ENCODE measurements at regions not wholly inside any gene's neighbourhood (a gene's known extent, or its start where the extent isn't known, plus 50 kb on each side); places are given as distances from the start of the nearest gene placed in this dataset.
"Not testable (repeated sequence)": the region's sequence is repeated elsewhere in the genome, so short reads cannot be mapped to it uniquely, and the experiment has no call there.

DNA sequence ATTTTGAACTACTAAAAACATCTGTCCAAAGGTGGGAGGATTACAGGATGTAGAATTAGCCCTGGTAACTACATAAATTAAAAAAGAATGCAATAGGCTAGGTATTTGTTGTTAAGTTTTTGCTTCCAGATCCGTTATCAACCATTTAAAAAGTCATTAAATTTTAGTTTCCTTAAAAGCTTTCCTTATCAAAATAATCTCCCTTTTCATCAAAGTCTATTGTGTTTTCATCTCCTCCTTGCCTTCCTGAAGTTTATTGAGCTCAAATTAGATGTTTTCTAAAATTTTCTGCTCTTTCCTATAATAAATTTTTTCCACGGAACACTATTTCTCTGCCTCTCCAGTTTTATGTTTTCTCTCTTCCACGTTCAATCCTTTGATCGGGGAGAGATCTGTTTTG lies 108.6 kb downstream of the MEX3B start:
- no peak for DNase-seq

DNA sequence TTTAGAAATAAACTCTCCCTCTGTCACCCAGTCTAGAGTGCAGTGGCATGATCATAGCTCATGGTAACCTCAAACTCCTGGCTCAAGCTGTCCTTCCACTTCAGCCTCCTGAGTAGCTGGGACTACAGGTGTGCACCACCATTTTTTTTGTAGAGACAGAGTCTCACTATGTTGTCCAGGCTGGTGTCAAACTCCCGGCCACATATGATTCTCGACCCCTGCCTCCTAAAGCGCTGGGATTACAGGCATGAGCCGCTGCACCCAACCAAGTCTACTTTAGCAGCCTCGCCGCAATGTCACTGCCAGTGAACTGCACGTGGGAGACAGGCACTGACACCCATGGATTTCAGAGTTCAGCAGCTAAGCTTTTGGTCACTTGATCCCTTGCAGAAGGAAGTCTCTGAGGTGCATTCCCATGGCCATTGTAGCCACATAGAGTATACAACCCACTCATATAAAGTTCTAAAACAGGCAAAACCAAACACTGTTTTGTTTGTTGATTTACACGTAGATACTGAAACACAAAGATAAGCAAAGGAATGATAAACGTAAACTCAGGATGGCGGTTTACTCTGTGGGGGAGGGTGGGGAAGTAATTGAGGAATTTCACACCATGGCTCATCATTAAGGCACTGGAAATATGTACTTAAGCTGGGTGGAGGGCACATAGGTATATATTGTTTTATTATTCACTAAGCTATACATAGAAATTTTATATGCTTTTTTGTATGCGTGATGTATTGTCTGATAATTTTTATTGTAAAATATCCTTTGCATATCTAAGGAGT lies 115.0 kb downstream of the MEX3B start:
- no peak for DNase-seq

DNA sequence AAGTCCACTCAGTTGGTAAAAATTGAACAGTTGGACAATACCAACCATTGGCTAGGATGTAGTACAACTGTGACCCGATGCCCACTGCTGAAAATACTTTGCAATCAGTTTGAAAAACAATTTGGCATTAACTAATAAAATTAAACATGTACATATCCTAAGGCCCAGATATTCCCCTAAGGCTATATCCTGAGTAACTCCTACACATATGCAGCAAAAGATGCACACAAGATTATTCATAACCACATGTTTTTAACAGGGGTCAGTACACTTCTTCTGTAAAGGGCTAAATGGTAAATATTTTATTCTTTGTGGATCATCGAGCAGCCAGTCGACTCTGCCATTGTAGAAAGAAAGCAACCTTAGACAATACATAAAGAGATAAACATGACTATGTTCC lies 116.3 kb downstream of the MEX3B start:
- no peak for DNase-seq

- no peak for DNase-seq
Observed at GRCh38 chr15:81926981-81927380, 118.8 kb downstream of the MEX3B start.

- peak; percentile 77 for DNase-seq
Observed at GRCh38 chr15:81924729-81925128, 121.1 kb downstream of the MEX3B start.

DNA sequence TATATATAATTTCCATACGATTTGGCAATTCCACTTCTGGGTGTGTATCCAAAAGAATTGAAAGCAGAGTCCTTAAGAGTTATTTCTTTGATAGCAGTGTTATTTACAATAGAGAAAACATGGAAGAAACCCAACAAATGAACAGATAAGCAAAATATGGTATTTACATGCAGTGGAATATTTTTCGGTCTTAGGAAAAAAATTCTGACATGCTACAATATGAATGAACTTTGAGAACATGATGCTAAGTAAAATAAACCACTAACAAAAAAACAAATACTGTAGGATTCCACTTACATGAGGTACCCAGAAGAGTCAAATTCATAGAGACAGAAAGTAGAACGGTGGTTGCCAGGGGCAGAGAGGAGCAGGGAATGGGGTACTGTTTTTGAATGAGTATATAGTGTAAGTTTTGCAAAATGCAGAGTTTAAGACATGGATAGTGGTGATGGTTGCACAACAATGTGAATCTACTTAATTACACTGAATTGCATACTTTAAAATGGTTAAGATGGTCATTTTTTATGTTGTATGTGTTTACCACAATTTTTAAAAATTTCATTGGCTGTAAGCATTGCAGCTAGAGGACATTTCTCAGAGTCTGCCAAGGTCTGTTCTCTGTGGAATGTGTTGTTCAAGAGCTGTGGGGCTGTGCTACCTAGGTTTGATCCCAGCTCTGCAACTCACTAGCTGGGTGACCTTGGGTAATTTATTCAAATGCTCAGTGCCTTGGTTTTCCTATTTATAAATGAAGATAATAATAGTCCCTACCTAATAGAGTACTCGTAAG lies 122.1 kb downstream of the MEX3B start:
- DNase-seq = no peak

DNA sequence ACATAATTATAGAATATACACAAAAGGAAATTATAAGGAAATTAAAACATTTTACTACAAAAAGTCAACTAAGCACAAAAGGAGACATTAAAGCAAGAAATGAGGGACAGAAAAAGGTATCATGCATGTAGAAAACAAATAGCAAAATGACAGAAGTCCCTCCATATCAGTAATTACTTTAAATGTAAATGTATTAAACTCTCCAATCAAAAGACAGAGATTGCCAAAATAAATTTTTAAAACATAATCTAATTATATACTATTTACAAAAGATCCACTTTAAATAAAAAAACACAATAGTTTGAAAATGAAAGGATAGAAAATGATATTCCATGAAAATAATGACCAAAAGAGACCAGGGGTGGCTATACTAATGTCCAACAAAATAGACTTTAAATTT lies 123.7 kb downstream of the MEX3B start:
- DNase-seq = no peak

DNA sequence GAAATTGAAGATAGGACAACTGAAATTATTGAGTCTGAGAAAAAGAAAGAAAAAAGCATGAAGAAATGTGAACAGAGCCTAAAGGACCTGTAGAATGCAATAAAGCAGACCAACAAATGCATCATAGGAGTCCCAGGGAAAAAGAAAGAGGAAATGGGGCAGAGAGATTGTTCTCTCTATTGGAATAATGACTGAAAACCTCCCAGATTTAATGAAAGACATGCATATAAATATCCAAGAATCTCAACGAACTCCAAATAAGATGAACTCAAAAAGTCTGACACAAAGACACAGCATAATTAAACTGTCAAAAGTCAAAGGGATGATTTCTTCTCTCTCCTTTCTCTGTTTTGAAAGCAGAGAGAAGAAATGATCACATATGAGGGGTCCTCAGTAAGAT lies 124.7 kb downstream of the MEX3B start:
- no peak for DNase-seq

GRCh38 chr15:81918767-81919166 lies 127.1 kb downstream of the MEX3B start:
- not testable (repeated sequence) for DNase-seq

GRCh38 chr15:81916451-81916850 lies 129.4 kb downstream of the MEX3B start:
- no peak for DNase-seq

DNA sequence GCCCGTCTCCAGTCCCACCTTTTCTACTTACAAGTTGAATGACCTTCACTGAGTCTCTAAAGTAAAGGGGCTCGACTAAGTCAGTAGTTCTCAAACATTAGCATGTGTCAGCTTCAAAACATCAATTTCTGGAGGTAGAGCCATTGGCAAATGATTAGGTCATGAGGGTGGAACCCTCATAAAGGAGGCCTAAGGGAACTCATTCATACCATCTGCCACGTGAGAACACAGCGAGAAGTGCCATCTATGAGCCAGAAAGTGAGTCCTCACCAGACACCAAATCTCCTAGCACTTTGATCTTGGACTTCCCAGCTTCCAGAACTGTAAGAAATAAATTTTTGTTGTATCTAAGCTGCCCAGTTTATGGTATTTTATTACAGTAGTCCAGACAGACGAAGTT lies 129.8 kb downstream of the MEX3B start:
- DNase-seq = no peak

- peak; percentile 69 for DNase-seq
Observed at GRCh38 chr15:81914734-81915256, 131.0 kb downstream of the MEX3B start.

DNA sequence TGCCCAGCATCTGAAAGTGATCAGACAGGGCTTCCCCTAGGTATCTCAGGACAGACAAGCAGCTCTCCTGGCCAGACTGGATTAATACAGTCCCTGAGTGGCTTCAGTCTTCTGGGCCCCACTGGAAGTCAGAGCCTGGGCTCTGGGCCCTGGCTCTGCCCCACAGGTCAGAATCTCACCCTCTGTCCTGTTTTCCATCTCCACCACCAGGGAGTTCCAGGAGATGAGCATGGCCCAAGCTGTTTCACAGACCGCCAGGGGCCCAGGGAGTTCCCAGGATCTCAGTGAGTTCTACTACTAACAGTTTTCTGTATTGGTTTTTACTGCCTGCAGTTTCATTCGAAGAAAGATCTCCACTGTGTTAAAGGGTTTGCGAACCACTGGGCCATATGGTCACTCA lies 131.5 kb downstream of the MEX3B start:
- DNase-seq = no peak

GRCh38 chr15:81911022-81911971 lies 134.5 kb downstream of the MEX3B start:
- no peak for DNase-seq

DNA sequence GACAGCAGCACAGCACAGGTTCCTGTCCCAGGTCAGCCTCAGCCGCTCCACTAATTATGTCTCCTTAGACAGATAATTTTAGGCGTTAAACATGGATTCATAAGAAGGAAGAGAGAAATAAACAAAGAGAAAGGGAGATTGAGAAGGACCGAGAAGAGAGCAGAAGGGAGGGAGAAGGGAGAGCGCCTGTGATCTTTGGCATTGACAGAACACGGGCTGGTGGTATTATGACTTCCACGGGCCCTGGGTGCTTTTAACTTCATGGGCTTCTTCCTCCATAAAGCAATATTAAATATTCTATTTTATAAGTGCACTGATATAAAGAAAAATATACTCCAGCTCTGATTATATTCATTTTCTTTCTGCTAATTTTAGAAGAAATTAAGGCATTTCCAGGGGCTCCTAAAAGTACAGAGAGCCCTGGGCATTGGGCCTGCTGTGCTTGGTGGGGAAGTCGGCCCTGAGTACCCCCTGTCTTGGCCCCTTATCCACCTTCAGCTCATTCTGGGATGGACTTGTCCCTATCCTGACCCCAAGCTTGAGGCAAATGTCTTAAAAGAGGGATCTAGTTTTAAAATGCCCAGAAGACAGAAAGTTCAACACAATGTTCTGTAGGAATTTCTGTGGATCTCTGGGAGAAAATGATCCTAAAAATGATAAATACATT lies 135.3 kb downstream of the MEX3B start:
- no peak for DNase-seq

GRCh38 chr15:81909011-81909358 lies 136.8 kb downstream of the MEX3B start:
- no peak for DNase-seq

- DNase-seq = no peak
Observed at GRCh38 chr15:81908111-81908510, 137.7 kb downstream of the MEX3B start.

DNA sequence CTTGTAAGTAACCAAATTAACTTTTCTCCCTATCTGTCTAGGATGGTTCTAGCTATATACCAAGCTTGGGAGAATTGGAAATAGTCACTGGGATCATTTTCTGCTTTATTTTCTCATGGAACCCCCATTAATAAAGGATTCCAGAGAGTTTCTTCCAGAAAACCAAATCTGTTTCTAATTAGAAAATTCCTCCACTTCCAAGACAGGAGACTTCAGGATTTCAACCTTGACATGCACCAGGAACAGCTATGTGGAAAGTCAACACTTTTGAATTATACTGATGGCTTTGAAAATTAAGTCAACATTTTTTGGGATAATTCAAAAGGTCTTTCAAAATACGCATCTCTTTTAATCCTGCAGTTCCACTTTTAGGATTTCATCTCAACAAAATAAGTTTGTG lies 138.3 kb downstream of the MEX3B start:
- no peak for DNase-seq

DNA sequence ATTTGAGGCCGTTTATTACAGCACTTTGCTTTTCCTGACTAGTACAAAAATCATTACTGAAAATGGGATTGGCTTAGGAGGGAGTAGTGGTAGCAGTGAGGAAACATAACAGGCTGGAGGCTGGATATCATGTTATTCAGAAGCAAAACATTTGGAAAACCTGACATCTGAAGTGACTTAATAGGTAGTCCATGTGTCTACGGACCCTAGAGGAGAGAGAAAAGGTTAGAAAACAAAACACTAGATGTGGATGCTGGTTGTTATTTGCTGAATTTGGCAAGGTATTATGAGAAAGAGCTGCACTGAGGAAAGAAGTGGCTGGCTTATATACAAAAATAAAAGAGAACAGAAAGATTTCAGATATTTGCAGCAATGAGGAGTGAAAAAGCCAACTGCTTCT lies 139.9 kb downstream of the MEX3B start:
- no peak for DNase-seq

DNA sequence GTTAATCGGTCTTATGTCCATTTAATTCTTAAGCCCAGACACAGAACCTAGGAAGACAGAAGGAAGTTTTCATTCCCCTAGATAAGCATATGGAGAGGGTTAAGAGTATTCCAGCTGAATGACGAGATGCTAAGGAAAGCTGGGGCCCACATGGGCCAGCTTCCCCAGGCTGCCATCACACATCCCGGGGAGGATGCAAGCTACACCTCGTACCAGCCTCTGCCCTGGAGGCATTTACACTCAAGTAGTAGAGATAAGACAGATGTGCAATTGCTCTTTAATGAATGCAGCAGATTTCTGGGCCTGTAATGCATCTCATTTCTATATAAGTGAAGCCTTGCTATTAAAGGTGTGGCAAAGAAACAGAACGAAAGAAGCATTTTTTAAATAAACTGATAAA lies 144.5 kb downstream of the MEX3B start:
- no peak for DNase-seq

GRCh38 chr15:81899730-81900129 lies 146.1 kb downstream of the MEX3B start:
- no peak for DNase-seq

DNA sequence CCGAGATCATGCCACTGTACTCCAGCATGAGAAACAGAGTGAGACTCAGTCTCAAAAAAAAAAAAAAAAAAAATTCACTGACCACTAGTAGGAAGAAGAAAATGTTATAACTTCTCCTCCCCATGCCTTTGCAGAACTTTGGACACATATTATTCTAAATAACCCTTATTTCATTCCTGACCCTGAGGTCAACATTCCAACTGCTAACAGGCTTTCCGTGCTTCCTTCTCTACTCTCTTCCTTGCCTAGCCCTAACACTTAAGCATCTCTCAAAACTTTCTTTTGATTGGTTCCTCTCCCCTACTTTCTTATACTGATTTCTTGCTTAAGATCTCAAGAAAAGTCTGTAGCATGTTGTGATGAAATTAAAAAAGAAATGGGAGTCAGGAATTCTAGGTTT lies 146.8 kb downstream of the MEX3B start:
- DNase-seq = no peak
